ENCODE measurements at regions not wholly inside any gene's neighbourhood (a gene's known extent, or its start where the extent isn't known, plus 50 kb on each side); places are given as distances from the start of the nearest gene placed in this dataset.

GRCh38 chr9:117549444-117549843 is 134.6 kb upstream of the ASTN2 start:
- TF ChIP-seq CTCF (conservative IDR thresholded peaks at IDR 0.05; ENCODE audit: low read depth in 2 of 2) = no peak
- TF ChIP-seq CREB1 (CRISPR knock-in tag; IDR thresholded peaks at IDR 0.05; ENCODE audit: low read depth) = peak; percentile 51; the same call in 1 of the 2 replicates
- no peak for TF ChIP-seq NANOG (IDR thresholded peaks at IDR 0.05; ENCODE audit: borderline replicate concordance)
- no peak for TF ChIP-seq EZH2 (IDR thresholded peaks at IDR 0.05; ENCODE audit: low read depth, unreplicated experiment)
- TF ChIP-seq ZNF331 (CRISPR knock-in tag; IDR thresholded peaks at IDR 0.05; ENCODE audit: low read depth) = no peak
- no peak for TF ChIP-seq ETS1 (IDR thresholded peaks at IDR 0.05)
